A673 (cell line): ENCODE measurements at regions not wholly inside any gene's neighbourhood (a gene's known extent, or its start where the extent isn't known, plus 50 kb on each side); places are given as distances from the start of the nearest gene placed in this dataset.

Experiments
- BruUV-seq: library from RNA; stranded (reverse); fragments of 400-500 nt; replicated peaks from 2 replicates; lab custom pipeline; 2021; lab: Mats Ljungman, UMichigan
- CTCF ChIA-PET: fragments of 300-600 bp; sonication (Branson Sonifier 250); formaldehyde crosslinking; loops from one replicate; lab custom pipeline; 2022; ENCODE audit warnings: antibody characterized with exemption; lab: Charles Lee
- POLR2A ChIA-PET: fragments of 300-600 bp; sonication (Branson Sonifier 250); formaldehyde crosslinking; loops from one replicate; lab custom pipeline; 2022; ENCODE audit warnings: antibody characterized with exemption; ENCODE audit not compliant: low non-redundant PET; lab: Charles Lee
- DNase-seq: peaks from one replicate; pipeline ENCODE4 v3.0.0-alpha.2; 2015; ENCODE audit warnings: low spot score
- H3K27ac ChIP-seq: fragments of 200-600 bp; sonication (generic); 2 replicates; pipeline ENCODE4 v1.5.1; 2016; ENCODE audit warnings: mixed run types, low read depth, mild to moderate bottlenecking, mixed read lengths, antibody characterized with exemption, low read length; ENCODE audit not compliant: poor library complexity, severe bottlenecking
- H3K27me3 ChIP-seq: fragments of 200-600 bp; sonication (generic); replicated peaks from 2 replicates; pipeline ENCODE4 v1.6.1; 2017; ENCODE audit warnings: mixed run types, low read depth, mild to moderate bottlenecking, mixed read lengths, antibody characterized with exemption, low read length; ENCODE audit not compliant: insufficient read depth, poor library complexity
- H3K36me3 ChIP-seq: fragments of 200-600 bp; sonication (generic); 2 replicates; pipeline ENCODE4 v1.6.1; 2016; ENCODE audit warnings: mixed run types, mild to moderate bottlenecking, mixed read lengths, antibody characterized with exemption, low read length; ENCODE audit not compliant: insufficient read depth, poor library complexity, severe bottlenecking
- H3K4me1 ChIP-seq: fragments of 200-600 bp; sonication (generic); 2 replicates; pipeline ENCODE4 v1.6.1; 2017; ENCODE audit warnings: mixed run types, mild to moderate bottlenecking, mixed read lengths, antibody characterized with exemption, low read length; ENCODE audit not compliant: insufficient read depth, poor library complexity, severe bottlenecking
- H3K4me3 ChIP-seq: fragments of 200-600 bp; sonication (generic); 2 replicates; pipeline ENCODE4 v1.5.1; 2016; ENCODE audit warnings: low read depth, mixed run types, mild to moderate bottlenecking, mixed read lengths, low read length; ENCODE audit not compliant: poor library complexity, severe bottlenecking
- H3K9me3 ChIP-seq: fragments of 200-600 bp; sonication (generic); 2 replicates; pipeline ENCODE4 v1.6.1; 2016; ENCODE audit warnings: mixed run types, low read depth, mild to moderate bottlenecking, mixed read lengths, antibody characterized with exemption, low read length; ENCODE audit not compliant: poor library complexity, severe bottlenecking
- EZH2 ChIP-seq: fragments of 200-600 bp; sonication (generic); IDR thresholded peaks from 2 replicates; pipeline ENCODE4 v1.6.1; 2017; ENCODE audit warnings: borderline replicate concordance, low read depth, mild to moderate bottlenecking, mixed read lengths, antibody characterized with exemption, low read length; ENCODE audit not compliant: poor library complexity, severe bottlenecking
- intact Hi-C: fragments of 100-400 bp; cut with micrococcal nuclease; formaldehyde crosslinking; loops from one replicate; pipeline ENCODE4 v1.10.0; 2022; ENCODE audit not compliant: unreplicated experiment
- TF ChIP-seq, protein P1 (sequence below): fragments of 300-800, 200-600 bp; sonication (generic); conservative IDR thresholded peaks from 2 replicates; pipeline ENCODE4 v1.5.1; 2017; ENCODE audit warnings: low read depth, mild to moderate bottlenecking, antibody characterized with exemption, low read length, moderate library complexity, mixed read lengths

DNA sequence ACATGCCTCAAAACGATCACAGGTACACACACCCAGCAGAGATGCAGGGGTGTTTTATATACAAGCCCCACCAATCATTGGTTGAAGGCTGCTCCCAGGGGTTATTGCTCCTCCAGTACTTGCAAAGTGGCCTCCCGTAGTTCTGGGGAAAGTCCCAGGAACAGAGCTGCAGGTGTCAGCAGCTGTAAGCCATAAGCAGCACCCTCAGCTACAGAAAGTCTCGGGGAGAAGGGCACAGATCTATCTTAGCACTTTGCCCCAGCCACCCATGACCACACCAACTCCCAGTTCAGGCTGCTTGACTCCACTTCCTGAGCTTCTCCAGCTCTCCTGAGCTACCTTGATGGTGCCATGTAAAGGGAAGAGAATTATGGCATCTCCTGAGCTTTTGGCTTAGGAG is 222.7 kb upstream of the GJB5 start:
- TF ChIP-seq, protein P1, sequence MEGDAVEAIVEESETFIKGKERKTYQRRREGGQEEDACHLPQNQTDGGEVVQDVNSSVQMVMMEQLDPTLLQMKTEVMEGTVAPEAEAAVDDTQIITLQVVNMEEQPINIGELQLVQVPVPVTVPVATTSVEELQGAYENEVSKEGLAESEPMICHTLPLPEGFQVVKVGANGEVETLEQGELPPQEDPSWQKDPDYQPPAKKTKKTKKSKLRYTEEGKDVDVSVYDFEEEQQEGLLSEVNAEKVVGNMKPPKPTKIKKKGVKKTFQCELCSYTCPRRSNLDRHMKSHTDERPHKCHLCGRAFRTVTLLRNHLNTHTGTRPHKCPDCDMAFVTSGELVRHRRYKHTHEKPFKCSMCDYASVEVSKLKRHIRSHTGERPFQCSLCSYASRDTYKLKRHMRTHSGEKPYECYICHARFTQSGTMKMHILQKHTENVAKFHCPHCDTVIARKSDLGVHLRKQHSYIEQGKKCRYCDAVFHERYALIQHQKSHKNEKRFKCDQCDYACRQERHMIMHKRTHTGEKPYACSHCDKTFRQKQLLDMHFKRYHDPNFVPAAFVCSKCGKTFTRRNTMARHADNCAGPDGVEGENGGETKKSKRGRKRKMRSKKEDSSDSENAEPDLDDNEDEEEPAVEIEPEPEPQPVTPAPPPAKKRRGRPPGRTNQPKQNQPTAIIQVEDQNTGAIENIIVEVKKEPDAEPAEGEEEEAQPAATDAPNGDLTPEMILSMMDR, result no peak
- no peak for TF ChIP-seq EZH2

GRCh38 chr1:34538481-34538880 is 216.4 kb upstream of the GJB5 start:
- H3K4me1 ChIP-seq, result no peaks in the 10 kb centered on the region
- ChIA-PET CTCF (no interaction called here), POLR2A (no interaction called here)
- no peaks in the 10 kb centered on the region for H3K9me3 ChIP-seq
- no peak for DNase-seq
- H3K27me3 ChIP-seq, result peaks cover 13% of the 10 kb centered on the region
- BruUV-seq, result no TSS peak
- TF ChIP-seq, protein P1, result no peak
- TF ChIP-seq EZH2, result no peak
- H3K4me3 ChIP-seq, result no peak overlapping the region
- H3K36me3 ChIP-seq, result no peaks in the 10 kb centered on the region
- intact Hi-C loops, result no loop called here
- H3K27ac ChIP-seq, result no peak overlapping the region

More for the DNA sequence above, 222.7 kb upstream of the GJB5 start:
- Histone ChIP-seq H3K9me3 (no peaks in the 10 kb centered on the region), H3K4me3 (no peak overlapping the region), H3K27me3 (peaks cover 4% of the 10 kb centered on the region), H3K4me1 (no peaks in the 10 kb centered on the region), H3K36me3 (no peaks in the 10 kb centered on the region), H3K27ac (no peak overlapping the region)
- intact Hi-C loops, result no loop called here
- DNase-seq, result no peak
- POLR2A ChIA-PET, result no interaction called here
- no TSS peak for BruUV-seq
- CTCF ChIA-PET, result no interaction called here

GRCh38 chr1:34547046-34547674 is 207.7 kb upstream of the GJB5 start:
- intact Hi-C loops, result no loop called here
- peak; percentile 52 for DNase-seq
- Histone ChIP-seq H3K4me1 (no peaks in the 10 kb centered on the region), H3K27me3 (peaks cover 4% of the 10 kb centered on the region), H3K36me3 (no peaks in the 10 kb centered on the region), H3K4me3 (no peak overlapping the region), H3K27ac (no peak overlapping the region), H3K9me3 (no peaks in the 10 kb centered on the region)
- no TSS peak for BruUV-seq
- TF ChIP-seq, protein P1, result peak; percentile 50
- TF ChIP-seq EZH2, result no peak
- CTCF ChIA-PET, result no interaction called here
- POLR2A ChIA-PET, result interaction anchor here (0.7 kb wide), 1 partner anchor 27 kb away, joined by 3 read pairs; no protein-coding TSS in a partner anchor
